WI38 (cell line): ENCODE measurements at regions not wholly inside any gene's neighbourhood (a gene's known extent, or its start where the extent isn't known, plus 50 kb on each side); places are given as distances from the start of the nearest gene placed in this dataset.

Experiments
- H3K4me3 ChIP-seq: 2 replicates; pipeline ENCODE4 v1.5.1; 2011; ENCODE audit warnings: low read depth, mild to moderate bottlenecking, control low read depth, low read length
- CTCF ChIP-seq: IDR thresholded peaks from 2 replicates; pipeline ENCODE4 v1.5.1; 2012; ENCODE audit warnings: low read depth, mild to moderate bottlenecking, control low read depth, low read length

GRCh38 chr2:545711-546650 is 131.2 kb downstream of the TMEM18 start:
- no peak overlapping the region for H3K4me3 ChIP-seq
- no peak for TF ChIP-seq CTCF

GRCh38 chr2:545228-545627 is 132.0 kb downstream of the TMEM18 start:
- no peak for TF ChIP-seq CTCF
- H3K4me3 ChIP-seq, result no peak overlapping the region

- no peak for TF ChIP-seq CTCF
- no peak overlapping the region for H3K4me3 ChIP-seq
Measured at GRCh38 chr2:538646-539045, 138.6 kb downstream of the TMEM18 start.

GRCh38 chr2:535222-535621 is 142.0 kb downstream of the TMEM18 start:
- TF ChIP-seq CTCF, result no peak

DNA sequence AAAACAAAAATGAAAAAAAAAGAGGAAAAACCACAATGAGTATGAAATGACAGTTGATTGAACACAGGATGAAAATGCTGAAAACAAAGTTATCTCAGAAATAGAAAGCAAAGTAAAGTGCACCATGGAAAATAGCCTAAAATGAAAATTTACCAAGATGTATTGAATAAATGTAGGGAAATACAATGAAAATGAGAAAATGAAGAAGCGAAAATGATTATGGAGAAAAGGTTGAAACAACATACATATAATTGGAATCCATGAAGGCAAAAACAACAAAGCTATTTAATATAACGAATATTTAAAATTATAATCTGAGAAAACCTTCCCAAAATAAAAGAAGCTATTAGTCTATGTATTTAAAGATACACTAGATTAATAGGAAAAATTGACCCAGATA is 147.4 kb downstream of the TMEM18 start:
- no peak overlapping the region for H3K4me3 ChIP-seq
- no peak for TF ChIP-seq CTCF

More at GRCh38 chr2:535222-535621, 142.0 kb downstream of the TMEM18 start:
- H3K4me3 ChIP-seq, result no peak overlapping the region

DNA sequence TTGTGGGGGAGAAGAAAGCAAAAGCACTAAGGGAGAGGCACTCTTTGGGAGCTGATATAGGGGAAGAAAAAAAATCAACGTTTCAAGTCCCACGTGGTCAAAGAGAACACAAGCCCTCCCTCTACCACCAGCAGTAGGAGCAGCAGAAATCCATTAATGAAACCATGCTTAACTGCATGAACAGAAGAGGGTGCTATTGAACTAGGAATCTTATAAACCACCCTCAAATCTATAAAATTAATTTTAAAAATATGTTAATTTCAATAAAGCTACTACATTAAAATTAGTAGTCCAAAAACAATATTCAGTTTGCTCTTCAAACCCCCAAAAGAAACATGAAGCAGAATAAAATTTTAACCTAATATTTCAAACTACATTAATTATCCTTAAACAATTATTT is 147.8 kb downstream of the TMEM18 start:
- no peak overlapping the region for H3K4me3 ChIP-seq
- TF ChIP-seq CTCF, result no peak

GRCh38 chr2:527581-527980 is 149.6 kb downstream of the TMEM18 start:
- no peak for TF ChIP-seq CTCF
- H3K4me3 ChIP-seq, result no peak overlapping the region
